CD4-positive, alpha-beta memory T cell (primary cell): ENCODE measurements at regions not wholly inside any gene's neighbourhood (a gene's known extent, or its start where the extent isn't known, plus 50 kb on each side); places are given as distances from the start of the nearest gene placed in this dataset.
A peak's percentile ranks its signal among the peaks of the same experiment; 100 is the strongest.

Experiments used
- CTCF ChIA-PET: fragments of 350-600 bp; sonication (Branson Sonifier 250); formaldehyde crosslinking; loops from one replicate; lab custom pipeline; 2021; ENCODE audit warnings: inconsistent platforms; ENCODE audit not compliant: partially characterized antibody; lab: Charles Lee
- POLR2A ChIA-PET: fragments of 350-600 bp; sonication (Branson Sonifier 250); formaldehyde crosslinking; loops from one replicate; lab custom pipeline; 2021; ENCODE audit not compliant: partially characterized antibody; lab: Charles Lee
- DNase-seq, 5 donors: peaks; one replicate each; pipeline versions ENCODE4 v3.0.0 to v3.0.0-alpha.2; 2020 to 2022; ENCODE audit warnings: mixed read lengths in 1 of 5
- H3K27ac ChIP-seq: one replicate; pipeline ENCODE4 v1.7.0; 2013; ENCODE audit warnings: low read depth, low read length
- H3K27me3 ChIP-seq: 2 replicates; pipeline ENCODE4 v1.7.0; 2013; ENCODE audit warnings: mild to moderate bottlenecking, low read length, moderate library complexity; ENCODE audit not compliant: insufficient read depth
- H3K36me3 ChIP-seq: 2 replicates; pipeline ENCODE4 v1.7.0; 2013; ENCODE audit warnings: mild to moderate bottlenecking, low read length, moderate library complexity; ENCODE audit not compliant: insufficient read depth
- H3K4me1 ChIP-seq: 2 replicates; pipeline ENCODE4 v1.7.0; 2013; ENCODE audit warnings: mild to moderate bottlenecking, low read length, moderate library complexity; ENCODE audit not compliant: insufficient read depth
- H3K4me3 ChIP-seq, 2 donors: one replicate each; pipeline ENCODE4 v1.7.0; 2013; ENCODE audit warnings: low read length in 2 of 2, mild to moderate bottlenecking in 1 of 2
- H3K9me3 ChIP-seq, 2 donors: one replicate each; pipeline ENCODE4 v1.7.0; 2013; ENCODE audit warnings: low read length in 2 of 2, control low read depth in 1 of 2; ENCODE audit not compliant: control insufficient read depth in 1 of 2
- H3K27ac Mint-ChIP-seq, 7 donors: one replicate each; pipeline ENCODE4 v1.8.0; 2020 to 2021; ENCODE audit warnings: mixed read lengths in 7 of 7, mild to moderate bottlenecking in 6 of 7, inconsistent platforms in 3 of 7, moderate library complexity in 3 of 7
- H3K27me3 Mint-ChIP-seq, 2 donors: one replicate each; pipeline ENCODE4 v1.8.0; 2020 to 2021; ENCODE audit warnings: mixed read lengths in 2 of 2
- H3K36me3 Mint-ChIP-seq, 2 donors: one replicate each; pipeline ENCODE4 v1.8.0; 2020 to 2021; ENCODE audit warnings: mixed read lengths in 2 of 2, inconsistent platforms in 1 of 2, mild to moderate bottlenecking in 1 of 2
- H3K4me1 Mint-ChIP-seq, 4 donors: one replicate each; pipeline ENCODE4 v1.8.0; 2020 to 2021; ENCODE audit warnings: mixed read lengths in 4 of 4, mild to moderate bottlenecking in 1 of 4
- H3K4me3 Mint-ChIP-seq, 8 donors: one replicate each; pipeline ENCODE4 v1.8.0; 2020 to 2021; ENCODE audit warnings: mixed read lengths in 8 of 8, mild to moderate bottlenecking in 7 of 8, moderate library complexity in 6 of 8, inconsistent platforms in 3 of 8
- H3K9me3 Mint-ChIP-seq, 8 donors: one replicate each; pipeline ENCODE4 v1.8.0; 2020 to 2021; ENCODE audit warnings: mixed read lengths in 8 of 8, mild to moderate bottlenecking in 5 of 8, inconsistent platforms in 3 of 8, moderate library complexity in 1 of 8
- intact Hi-C: fragments of 100-400 bp; cut with micrococcal nuclease; formaldehyde crosslinking; loops from one replicate; pipeline ENCODE4 v1.15.1; 2023

DNA sequence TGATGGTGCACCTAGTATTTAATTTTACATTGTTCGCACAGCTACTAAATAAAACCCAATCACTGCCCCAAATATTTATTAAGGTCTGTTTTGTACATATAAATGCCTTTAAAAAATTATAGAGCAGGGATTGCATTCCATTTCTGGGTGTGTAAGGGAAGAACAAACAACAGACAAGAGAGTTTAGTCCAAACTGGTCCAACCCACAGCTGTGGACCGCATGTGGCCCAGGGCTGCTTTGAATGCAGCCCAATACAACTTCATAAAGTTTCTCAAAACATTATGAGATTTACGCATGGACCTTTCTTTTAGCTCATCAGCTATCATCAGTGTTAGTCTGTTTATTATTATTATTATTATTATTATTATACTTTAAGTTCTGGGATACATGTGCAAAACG is 114.8 kb upstream of the LRATD1 start:
- ChIA-PET POLR2A (no interaction called here), CTCF (no interaction called here)
- Histone ChIP-seq H3K4me1 (no peaks in the 10 kb centered on the region), H3K9me3 (no peaks in the 10 kb centered on the region), H3K4me3 (no peak overlapping the region), H3K27me3 (no peaks in the 10 kb centered on the region), H3K27ac (no peak overlapping the region), H3K36me3 (no peaks in the 10 kb centered on the region)
- DNase-seq, result no peak
- peaks cover 0 to 11% (median 2%) of the 10 kb centered on the region in 8 donors for H3K9me3 Mint-ChIP-seq
- no peak overlapping the region for H3K27ac Mint-ChIP-seq
- H3K27me3 Mint-ChIP-seq, result peaks cover 0 to 3% of the 10 kb centered on the region in 2 donors
- intact Hi-C loops, result no loop called here
- no peak overlapping the region for H3K4me3 Mint-ChIP-seq
- H3K4me1 Mint-ChIP-seq, result no peaks in the 10 kb centered on the region
- H3K36me3 Mint-ChIP-seq, result no peaks in the 10 kb centered on the region

- no peaks in the 10 kb centered on the region for H3K36me3 Mint-ChIP-seq
- Histone ChIP-seq H3K4me1 (no peaks in the 10 kb centered on the region), H3K9me3 (no peaks in the 10 kb centered on the region), H3K36me3 (no peaks in the 10 kb centered on the region), H3K4me3 (no peak overlapping the region), H3K27me3 (no peaks in the 10 kb centered on the region), H3K27ac (no peak overlapping the region)
- H3K4me1 Mint-ChIP-seq, result no peaks in the 10 kb centered on the region
- ChIA-PET CTCF (no interaction called here), POLR2A (no interaction called here)
- intact Hi-C loops, result no loop called here
- peaks cover 0 to 15% (median 5%) of the 10 kb centered on the region in 8 donors for H3K9me3 Mint-ChIP-seq
- DNase-seq, result no peak
- peaks cover 0 to 3% of the 10 kb centered on the region in 2 donors for H3K27me3 Mint-ChIP-seq
- H3K27ac Mint-ChIP-seq, result no peak overlapping the region
- no peak overlapping the region for H3K4me3 Mint-ChIP-seq
These were observed 112.1 kb upstream of the LRATD1 start for GRCh38 chr2:14520385-14520945.

GRCh38 chr2:14524041-14524802 is 108.3 kb upstream of the LRATD1 start:
- peaks cover 0 to 14% (median 4%) of the 10 kb centered on the region in 8 donors for H3K9me3 Mint-ChIP-seq
- no peaks in the 10 kb centered on the region for H3K36me3 ChIP-seq
- H3K27ac Mint-ChIP-seq, result no peak overlapping the region
- no peaks in the 10 kb centered on the region for H3K9me3 ChIP-seq
- H3K27ac ChIP-seq, result no peak overlapping the region
- no peaks in the 10 kb centered on the region for H3K4me1 Mint-ChIP-seq
- no peaks in the 10 kb centered on the region for H3K4me1 ChIP-seq
- no peak overlapping the region for H3K4me3 Mint-ChIP-seq
- intact Hi-C loops, result no loop called here
- H3K27me3 Mint-ChIP-seq, result peaks cover 0 to 2% of the 10 kb centered on the region in 2 donors
- POLR2A ChIA-PET, result no interaction called here
- CTCF ChIA-PET, result no interaction called here
- no peaks in the 10 kb centered on the region for H3K36me3 Mint-ChIP-seq
- no peak overlapping the region for H3K4me3 ChIP-seq
- no peaks in the 10 kb centered on the region for H3K27me3 ChIP-seq
- no peak for DNase-seq

- H3K27ac ChIP-seq, result no peak overlapping the region
- H3K9me3 ChIP-seq, result no peaks in the 10 kb centered on the region
- H3K4me1 ChIP-seq, result no peaks in the 10 kb centered on the region
- H3K4me3 ChIP-seq, result no peak overlapping the region
- Mint-ChIP-seq H3K4me3 (no peak overlapping the region), H3K27ac (no peak overlapping the region), H3K9me3 (peaks cover 0 to 10% (median 4%) of the 10 kb centered on the region in 8 donors), H3K36me3 (no peaks in the 10 kb centered on the region), H3K27me3 (no peaks in the 10 kb centered on the region), H3K4me1 (no peaks in the 10 kb centered on the region)
- H3K27me3 ChIP-seq, result no peaks in the 10 kb centered on the region
- ChIA-PET CTCF (no interaction called here), POLR2A (no interaction called here)
- intact Hi-C loops, result no loop called here
- DNase-seq, result no peak
- H3K36me3 ChIP-seq, result no peaks in the 10 kb centered on the region
These were observed 107.8 kb upstream of the LRATD1 start for GRCh38 chr2:14524803-14525080.

- no peak for DNase-seq
- no peaks in the 10 kb centered on the region for H3K4me1 ChIP-seq
- no peaks in the 10 kb centered on the region for H3K4me1 Mint-ChIP-seq
- ChIA-PET POLR2A (no interaction called here), CTCF (no interaction called here)
- intact Hi-C loops, result no loop called here
- peaks cover 0 to 6% (median 0%) of the 10 kb centered on the region in 8 donors for H3K9me3 Mint-ChIP-seq
- no peak overlapping the region for H3K27ac ChIP-seq
- no peak overlapping the region for H3K4me3 ChIP-seq
- H3K27me3 Mint-ChIP-seq, result no peaks in the 10 kb centered on the region
- H3K4me3 Mint-ChIP-seq, result no peak overlapping the region
- no peaks in the 10 kb centered on the region for H3K27me3 ChIP-seq
- peak overlapping the region in 1 of 7 donors; percentile 17 for H3K27ac Mint-ChIP-seq
- no peaks in the 10 kb centered on the region for H3K9me3 ChIP-seq
- H3K36me3 Mint-ChIP-seq, result no peaks in the 10 kb centered on the region
- no peaks in the 10 kb centered on the region for H3K36me3 ChIP-seq
These were observed 102.0 kb upstream of the LRATD1 start for GRCh38 chr2:14530506-14530905.

DNA sequence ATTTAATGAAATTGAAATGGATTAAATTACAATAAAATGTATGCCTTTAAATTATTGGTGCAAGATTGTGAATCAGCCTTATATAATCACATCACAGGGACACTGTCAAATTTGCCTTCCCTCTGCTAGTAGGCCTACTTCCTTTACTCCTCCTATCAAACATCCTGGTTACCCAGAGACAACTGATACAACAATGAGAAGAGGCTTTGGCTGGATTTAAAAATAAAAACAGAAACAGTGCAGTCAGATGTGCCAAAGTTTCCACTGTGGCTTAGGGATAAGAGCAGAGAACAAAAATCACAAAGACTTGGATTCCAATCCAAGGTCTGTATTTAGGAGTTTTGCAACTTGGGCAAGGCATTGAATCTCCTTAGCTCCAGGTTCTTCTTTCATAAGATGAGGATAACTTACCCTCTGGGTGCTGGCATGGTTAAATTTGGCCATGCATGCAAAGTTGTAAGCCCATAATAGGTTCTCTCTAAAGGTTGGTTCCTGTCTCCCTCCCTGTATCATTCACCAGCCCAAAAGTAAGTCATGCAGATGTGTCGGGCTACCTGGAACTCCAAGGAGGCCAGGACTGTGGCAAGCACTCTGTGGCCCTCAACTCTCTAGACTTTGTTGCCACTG is 99.3 kb upstream of the LRATD1 start:
- H3K27ac ChIP-seq, result no peak overlapping the region
- H3K27ac Mint-ChIP-seq, result no peak overlapping the region
- POLR2A ChIA-PET, result no interaction called here

DNA sequence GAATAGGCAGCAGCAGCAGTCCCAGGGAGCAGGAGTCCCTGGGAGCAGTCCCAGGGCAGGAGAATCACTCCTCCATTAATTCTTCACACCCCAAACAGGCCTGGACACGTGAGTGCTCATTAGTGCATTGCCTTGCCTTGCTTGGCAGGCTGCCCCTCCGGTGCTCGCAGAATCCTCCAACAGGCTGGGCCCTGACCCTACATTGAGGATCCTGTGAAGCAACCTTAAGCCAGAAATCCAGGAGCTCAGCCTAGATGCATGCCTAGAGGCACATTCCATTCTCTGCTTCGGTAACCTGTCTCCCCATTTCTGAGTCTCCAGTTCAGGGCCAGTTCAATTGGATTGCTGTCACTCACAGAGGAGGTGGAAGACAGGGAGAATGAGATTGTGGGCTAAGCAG is 97.4 kb upstream of the LRATD1 start:
- ChIA-PET CTCF (no interaction called here), POLR2A (no interaction called here)
- Mint-ChIP-seq H3K36me3 (no peaks in the 10 kb centered on the region), H3K27ac (no peak overlapping the region), H3K4me3 (no peak overlapping the region), H3K4me1 (no peaks in the 10 kb centered on the region), H3K27me3 (no peaks in the 10 kb centered on the region), H3K9me3 (peaks cover 0 to 7% (median 2%) of the 10 kb centered on the region in 8 donors)
- no peak overlapping the region for H3K27ac ChIP-seq
- no peaks in the 10 kb centered on the region for H3K4me1 ChIP-seq
- no peak for DNase-seq
- H3K27me3 ChIP-seq, result no peaks in the 10 kb centered on the region
- no peaks in the 10 kb centered on the region for H3K9me3 ChIP-seq
- intact Hi-C loops, result no loop called here
- H3K4me3 ChIP-seq, result no peak overlapping the region
- H3K36me3 ChIP-seq, result no peaks in the 10 kb centered on the region

More for the DNA sequence above, 99.3 kb upstream of the LRATD1 start:
- H3K27me3 Mint-ChIP-seq, result no peaks in the 10 kb centered on the region
- H3K4me1 Mint-ChIP-seq, result no peaks in the 10 kb centered on the region
- intact Hi-C loops, result no loop called here
- no peak overlapping the region for H3K4me3 ChIP-seq
- H3K4me1 ChIP-seq, result no peaks in the 10 kb centered on the region
- H3K27me3 ChIP-seq, result no peaks in the 10 kb centered on the region
- no peaks in the 10 kb centered on the region for H3K9me3 ChIP-seq
- no peak overlapping the region for H3K4me3 Mint-ChIP-seq
- H3K9me3 Mint-ChIP-seq, result peaks cover 0 to 9% (median 2%) of the 10 kb centered on the region in 8 donors
- CTCF ChIA-PET, result interaction anchor here (1.2 kb wide), 1 partner anchor 9 kb away, joined by 3 read pairs; no protein-coding TSS in a partner anchor
- H3K36me3 Mint-ChIP-seq, result no peaks in the 10 kb centered on the region
- no peaks in the 10 kb centered on the region for H3K36me3 ChIP-seq
- no peak for DNase-seq
